Smooth muscle cell (in vitro differentiated cells): ENCODE measurements at regions not wholly inside any gene's neighbourhood (a gene's known extent, or its start where the extent isn't known, plus 50 kb on each side); places are given as distances from the start of the nearest gene placed in this dataset.

Experiments used
- DNase-seq: peaks from one replicate; lab custom pipeline; 2025; ENCODE audit not compliant: unreplicated experiment; lab: John Stamatoyannopoulos, UW
- H2AFZ ChIP-seq: fragments of 200-600 bp; sonication (generic); 2 replicates; pipeline ENCODE4 v1.6.0; 2016; ENCODE audit warnings: antibody characterized with exemption, low read depth, mild to moderate bottlenecking
- H3F3A ChIP-seq: fragments of 200-600 bp; sonication (generic); 2 replicates; pipeline ENCODE4 v1.6.0; 2017; ENCODE audit warnings: antibody characterized with exemption, low read depth
- H3K27ac ChIP-seq: fragments of 200-600 bp; sonication (generic); 2 replicates; pipeline ENCODE4 v1.5.1; 2016; ENCODE audit warnings: low read depth, mild to moderate bottlenecking
- H3K27me3 ChIP-seq: fragments of 200-600 bp; sonication (generic); 2 replicates; pipeline ENCODE4 v1.6.1; 2016; ENCODE audit warnings: low read depth, mild to moderate bottlenecking
- H3K36me3 ChIP-seq: fragments of 200-600 bp; sonication (generic); 2 replicates; pipeline ENCODE4 v1.5.1; 2016; ENCODE audit warnings: low read depth
- H3K4me1 ChIP-seq: fragments of 200-600 bp; sonication (generic); 2 replicates; pipeline ENCODE4 v1.5.1; 2016; ENCODE audit warnings: low read depth
- H3K4me2 ChIP-seq: fragments of 200-600 bp; sonication (generic); 2 replicates; pipeline ENCODE4 v1.6.0; 2016; ENCODE audit warnings: mild to moderate bottlenecking
- H3K4me3 ChIP-seq: fragments of 200-600 bp; sonication (generic); 2 replicates; pipeline ENCODE4 v1.5.1; 2016; ENCODE audit warnings: mild to moderate bottlenecking
- H3K79me2 ChIP-seq: fragments of 200-600 bp; sonication (generic); 2 replicates; pipeline ENCODE4 v1.6.0; 2016; ENCODE audit warnings: low read depth, mild to moderate bottlenecking
- H3K9ac ChIP-seq: fragments of 200-600 bp; sonication (generic); 2 replicates; pipeline ENCODE4 v1.6.0; 2016; ENCODE audit warnings: low read depth
- H3K9me3 ChIP-seq: fragments of 200-600 bp; sonication (generic); replicated peaks from 2 replicates; pipeline ENCODE4 v1.5.1; 2016; ENCODE audit warnings: low read depth
- H4K20me1 ChIP-seq: fragments of 200-600 bp; sonication (generic); 2 replicates; pipeline ENCODE4 v1.6.0; 2016; ENCODE audit warnings: low read depth
- WGBS: methylation state at CpG from one replicate; pipeline ENCODE4 v1.1.7; 2016; ENCODE audit warnings: low lambda C conversion rate; 5-methylcytosine and 5-hydroxymethylcytosine counted together
- TF ChIP-seq, protein P1 (sequence below): fragments of 200-600 bp; sonication (generic); IDR thresholded peaks from 2 replicates; pipeline ENCODE4 v1.5.1; 2017; ENCODE audit warnings: borderline replicate concordance, mild to moderate bottlenecking, antibody characterized with exemption; ENCODE audit not compliant: insufficient read depth, poor library complexity, severe bottlenecking

DNA sequence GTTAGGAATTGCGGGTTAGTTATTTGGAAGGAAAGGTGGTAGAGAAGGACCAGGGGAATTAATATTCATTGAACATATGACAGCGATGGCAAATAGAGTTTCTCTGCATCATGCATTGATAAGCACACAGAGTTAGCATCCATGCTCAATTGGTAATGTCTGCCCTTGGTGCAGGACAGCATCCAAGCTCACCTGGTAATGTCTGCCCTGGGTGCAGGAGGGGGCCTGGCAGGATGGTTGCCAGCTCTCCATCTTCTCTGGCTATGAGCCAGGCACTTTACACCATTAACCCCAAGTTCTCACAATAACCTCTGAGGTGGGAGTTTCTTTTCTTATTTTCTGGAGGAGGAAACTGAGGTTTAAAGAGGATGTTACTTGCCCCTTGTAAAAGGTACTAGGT, 50.4 kb upstream of the RBFOX2 start:
- 100% methylated on average over 2 of the region's 2 CpGs for WGBS
- no peaks in the 10 kb centered on the region for H3K36me3 ChIP-seq
- H3K79me2 ChIP-seq = no peaks in the 10 kb centered on the region
- no peaks in the 10 kb centered on the region for H3F3A ChIP-seq
- H3K4me1 ChIP-seq = no peaks in the 10 kb centered on the region
- peak overlapping the region; percentile 1 for H2AFZ ChIP-seq
- TF ChIP-seq, protein P1, sequence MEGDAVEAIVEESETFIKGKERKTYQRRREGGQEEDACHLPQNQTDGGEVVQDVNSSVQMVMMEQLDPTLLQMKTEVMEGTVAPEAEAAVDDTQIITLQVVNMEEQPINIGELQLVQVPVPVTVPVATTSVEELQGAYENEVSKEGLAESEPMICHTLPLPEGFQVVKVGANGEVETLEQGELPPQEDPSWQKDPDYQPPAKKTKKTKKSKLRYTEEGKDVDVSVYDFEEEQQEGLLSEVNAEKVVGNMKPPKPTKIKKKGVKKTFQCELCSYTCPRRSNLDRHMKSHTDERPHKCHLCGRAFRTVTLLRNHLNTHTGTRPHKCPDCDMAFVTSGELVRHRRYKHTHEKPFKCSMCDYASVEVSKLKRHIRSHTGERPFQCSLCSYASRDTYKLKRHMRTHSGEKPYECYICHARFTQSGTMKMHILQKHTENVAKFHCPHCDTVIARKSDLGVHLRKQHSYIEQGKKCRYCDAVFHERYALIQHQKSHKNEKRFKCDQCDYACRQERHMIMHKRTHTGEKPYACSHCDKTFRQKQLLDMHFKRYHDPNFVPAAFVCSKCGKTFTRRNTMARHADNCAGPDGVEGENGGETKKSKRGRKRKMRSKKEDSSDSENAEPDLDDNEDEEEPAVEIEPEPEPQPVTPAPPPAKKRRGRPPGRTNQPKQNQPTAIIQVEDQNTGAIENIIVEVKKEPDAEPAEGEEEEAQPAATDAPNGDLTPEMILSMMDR = no peak
- H3K9ac ChIP-seq = no peak overlapping the region
- no peak overlapping the region for H3K27ac ChIP-seq
- no peak overlapping the region for H3K4me3 ChIP-seq
- no peaks in the 10 kb centered on the region for H3K9me3 ChIP-seq
- no peaks in the 10 kb centered on the region for H4K20me1 ChIP-seq
- no peak for DNase-seq
- no peak overlapping the region for H3K4me2 ChIP-seq
- no peaks in the 10 kb centered on the region for H3K27me3 ChIP-seq
